Activated naive CD4-positive, alpha-beta T cell treated with anti-CD3 and anti-CD28 coated beads for 36 hours (primary cell): ENCODE measurements at regions not wholly inside any gene's neighbourhood (a gene's known extent, or its start where the extent isn't known, plus 50 kb on each side); places are given as distances from the start of the nearest gene placed in this dataset.
"Not testable (repeated sequence)": the region's sequence is repeated elsewhere in the genome, so short reads cannot be mapped to it uniquely, and the experiment has no call there.

ENCODE experiments used
- CTCF ChIA-PET: fragments of 350-600 bp; sonication (Branson Sonifier 250); formaldehyde crosslinking; loops from one replicate; lab custom pipeline; 2021; ENCODE audit warnings: antibody characterized with exemption; lab: Charles Lee
- DNase-seq: peaks from one replicate; pipeline ENCODE4 v3.0.0-alpha.2; 2020
- H3K27ac Mint-ChIP-seq: one replicate; pipeline ENCODE4 v1.8.0; 2021; ENCODE audit warnings: mild to moderate bottlenecking, mixed read lengths
- H3K27me3 Mint-ChIP-seq: one replicate; pipeline ENCODE4 v1.8.0; 2021; ENCODE audit warnings: low read depth, mixed read lengths
- H3K36me3 Mint-ChIP-seq: one replicate; pipeline ENCODE4 v1.8.0; 2021; ENCODE audit warnings: low read depth, mixed read lengths
- H3K4me1 Mint-ChIP-seq: one replicate; pipeline ENCODE4 v1.8.0; 2021; ENCODE audit warnings: low read depth, mixed read lengths
- H3K4me3 Mint-ChIP-seq: one replicate; pipeline ENCODE4 v1.8.0; 2021; ENCODE audit warnings: mild to moderate bottlenecking, moderate library complexity, mixed read lengths
- H3K9me3 Mint-ChIP-seq: one replicate; pipeline ENCODE4 v1.8.0; 2021; ENCODE audit warnings: mixed read lengths
- intact Hi-C: fragments of 100-400 bp; cut with micrococcal nuclease; formaldehyde crosslinking; loops from one replicate; pipeline ENCODE4 v1.15.1; 2023

DNA sequence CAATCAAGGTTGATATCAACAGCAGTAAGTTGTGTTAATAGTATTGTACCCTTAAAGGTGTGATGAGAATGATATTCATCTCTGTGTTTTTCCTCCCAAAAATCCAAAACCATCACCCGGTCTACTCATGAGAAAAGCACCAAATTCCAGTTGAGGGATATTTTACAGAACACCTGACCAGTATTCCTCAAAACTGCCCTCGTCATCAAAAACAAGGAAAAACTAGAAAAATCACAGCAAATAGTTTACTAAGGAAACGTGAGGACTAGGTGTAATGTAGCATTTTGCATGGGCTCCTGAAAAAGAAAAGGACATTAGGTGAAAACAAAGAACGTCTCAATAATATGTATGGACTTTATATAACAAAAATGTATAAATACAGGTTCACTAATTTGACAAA, 394.4 kb upstream of the NRSN1 start:
- no peak overlapping the region for H3K27ac Mint-ChIP-seq
- no peaks in the 10 kb centered on the region for H3K9me3 Mint-ChIP-seq
- intact Hi-C loops = no loop called here
- no peak overlapping the region for H3K4me3 Mint-ChIP-seq
- H3K36me3 Mint-ChIP-seq = no peaks in the 10 kb centered on the region
- DNase-seq = no peak
- no peaks in the 10 kb centered on the region for H3K27me3 Mint-ChIP-seq
- no peaks in the 10 kb centered on the region for H3K4me1 Mint-ChIP-seq
- CTCF ChIA-PET = no interaction called here

DNA sequence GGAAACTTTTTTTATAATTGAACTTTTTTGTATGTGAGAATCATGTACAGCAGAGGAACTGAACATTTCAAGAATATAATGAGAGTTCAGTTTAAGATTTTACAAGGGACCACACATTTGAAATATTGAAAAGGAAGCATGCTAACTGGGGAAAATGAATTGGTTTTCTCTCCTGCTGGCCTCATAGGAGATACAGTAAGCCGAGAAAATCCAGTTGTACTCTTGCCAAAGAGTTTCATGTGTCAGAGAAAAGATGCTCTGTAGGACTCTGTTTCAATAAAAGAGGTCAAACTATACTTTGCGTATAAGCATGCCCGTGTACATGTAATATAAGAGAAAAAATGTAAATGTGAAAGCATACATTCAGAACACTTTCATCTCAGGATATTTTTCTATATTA, 393.5 kb upstream of the NRSN1 start:
- Mint-ChIP-seq H3K9me3 (no peaks in the 10 kb centered on the region), H3K27ac (no peak overlapping the region), H3K4me3 (no peak overlapping the region), H3K36me3 (no peaks in the 10 kb centered on the region), H3K4me1 (no peaks in the 10 kb centered on the region), H3K27me3 (no peaks in the 10 kb centered on the region)
- DNase-seq = no peak
- intact Hi-C loops = no loop called here
- CTCF ChIA-PET = no interaction called here

DNA sequence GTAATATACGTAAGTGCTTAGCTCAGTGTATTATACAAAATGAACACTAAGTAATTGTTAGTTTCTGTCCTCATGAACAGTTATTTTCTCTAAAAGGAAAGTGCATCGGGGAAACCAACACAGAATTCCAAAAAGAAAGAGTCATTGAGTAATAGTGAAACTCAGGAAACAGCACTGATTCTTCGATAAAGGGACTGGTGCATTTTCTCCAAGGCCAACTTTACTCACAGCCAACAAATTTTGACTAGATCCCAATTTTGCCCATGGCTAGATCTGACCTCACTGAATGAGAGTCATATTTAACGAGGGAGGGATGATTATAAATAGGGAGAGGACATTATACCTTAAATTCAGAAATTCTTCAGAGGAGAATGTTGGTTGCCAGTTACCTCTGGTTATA, 390.9 kb upstream of the NRSN1 start:
- DNase-seq = no peak
- Mint-ChIP-seq H3K27me3 (no peaks in the 10 kb centered on the region), H3K4me3 (no peak overlapping the region), H3K36me3 (no peaks in the 10 kb centered on the region), H3K27ac (no peak overlapping the region), H3K9me3 (no peaks in the 10 kb centered on the region), H3K4me1 (no peaks in the 10 kb centered on the region)
- intact Hi-C loops = no loop called here
- CTCF ChIA-PET = no interaction called here

DNA sequence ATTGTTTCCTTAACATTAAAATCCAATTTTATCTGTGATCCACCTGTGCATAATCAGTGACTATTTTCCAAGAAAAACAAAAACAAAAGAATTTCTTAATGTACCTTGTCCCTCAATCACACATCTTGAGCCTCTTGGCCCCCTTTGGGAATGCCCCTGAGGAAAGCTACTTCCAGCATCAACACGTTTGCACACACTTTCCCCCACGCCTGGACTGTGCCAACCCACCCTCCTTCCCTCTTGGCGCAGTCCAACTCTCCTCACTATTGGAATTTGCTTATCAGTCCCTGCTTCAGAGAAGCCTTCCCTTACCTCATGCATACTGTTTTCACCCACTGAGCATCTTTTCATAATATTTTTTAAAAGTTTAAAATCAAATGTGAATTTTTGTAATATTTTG, 389.4 kb upstream of the NRSN1 start:
- Mint-ChIP-seq H3K4me1 (no peaks in the 10 kb centered on the region), H3K27me3 (no peaks in the 10 kb centered on the region), H3K27ac (no peak overlapping the region), H3K9me3 (no peaks in the 10 kb centered on the region), H3K36me3 (no peaks in the 10 kb centered on the region), H3K4me3 (no peak overlapping the region)
- no peak for DNase-seq
- CTCF ChIA-PET = no interaction called here
- intact Hi-C loops = no loop called here

DNA sequence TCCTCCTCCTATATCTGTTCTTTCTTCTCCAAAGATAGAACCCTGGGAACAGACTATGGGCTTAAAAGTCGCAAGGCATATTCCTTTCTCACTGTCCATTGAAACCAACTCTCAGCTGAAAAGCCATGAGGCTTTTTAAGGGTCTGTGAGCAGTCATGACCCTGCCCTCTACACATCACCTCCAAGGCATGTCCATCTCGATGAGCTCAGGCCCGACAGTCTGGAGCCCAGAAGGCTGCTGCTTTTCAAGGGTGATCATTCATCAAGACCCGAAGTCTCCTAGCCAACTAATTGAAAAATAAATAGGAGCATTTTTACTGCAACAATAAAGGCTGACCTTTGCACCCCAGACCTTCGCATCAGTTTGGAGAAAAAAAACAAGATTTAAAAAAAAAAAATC, 378.8 kb upstream of the NRSN1 start:
- intact Hi-C loops = no loop called here
- no peak for DNase-seq
- no peak overlapping the region for H3K27ac Mint-ChIP-seq
- no peak overlapping the region for H3K4me3 Mint-ChIP-seq
- no peaks in the 10 kb centered on the region for H3K36me3 Mint-ChIP-seq
- no peaks in the 10 kb centered on the region for H3K9me3 Mint-ChIP-seq
- H3K27me3 Mint-ChIP-seq = no peaks in the 10 kb centered on the region
- CTCF ChIA-PET = interaction anchor here (0.7 kb wide), 1 partner anchor 9 kb away, joined by 3 read pairs; no protein-coding TSS in a partner anchor
- H3K4me1 Mint-ChIP-seq = no peaks in the 10 kb centered on the region

DNA sequence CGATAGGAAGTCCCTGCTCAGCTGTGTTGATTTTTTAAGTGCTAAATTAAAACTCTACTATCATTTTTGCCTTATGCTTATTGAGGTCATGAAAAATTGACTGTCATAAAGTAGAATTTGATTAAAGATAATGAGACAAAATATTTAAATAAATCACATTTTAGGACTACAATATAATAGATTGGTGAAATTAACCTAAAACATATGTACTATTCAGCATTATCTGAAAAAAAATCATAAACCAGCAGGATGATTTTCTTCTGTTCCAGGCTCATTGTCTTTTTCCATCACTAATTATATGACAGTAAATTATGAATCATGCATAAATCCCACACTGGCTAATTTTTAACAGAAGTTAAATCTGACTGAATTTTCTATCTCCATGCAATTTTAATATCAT, 373.6 kb upstream of the NRSN1 start:
- no peak overlapping the region for H3K27ac Mint-ChIP-seq
- CTCF ChIA-PET = no interaction called here
- intact Hi-C loops = no loop called here
- no peaks in the 10 kb centered on the region for H3K27me3 Mint-ChIP-seq
- H3K4me1 Mint-ChIP-seq = no peaks in the 10 kb centered on the region
- H3K36me3 Mint-ChIP-seq = no peaks in the 10 kb centered on the region
- no peak for DNase-seq
- peaks cover 1% of the 10 kb centered on the region for H3K9me3 Mint-ChIP-seq
- H3K4me3 Mint-ChIP-seq = no peak overlapping the region

DNA sequence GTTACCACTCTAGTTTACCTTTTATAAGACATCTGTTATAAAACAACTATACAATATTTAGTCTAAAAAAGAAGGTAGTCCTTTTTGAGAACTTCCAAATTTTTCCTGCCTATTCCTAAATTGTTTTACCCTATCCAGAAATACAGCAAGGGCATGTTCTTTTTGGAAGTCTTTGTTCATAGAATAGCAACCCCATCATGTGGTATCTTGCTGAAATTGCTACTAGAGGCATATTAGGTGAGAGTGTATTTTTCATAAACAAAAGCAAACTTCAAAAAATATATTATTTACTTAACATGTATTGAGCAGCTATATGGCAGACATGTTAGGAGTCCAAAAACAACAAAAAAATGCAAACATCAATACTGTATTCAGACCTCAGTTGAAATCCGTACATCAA, 371.8 kb upstream of the NRSN1 start:
- Mint-ChIP-seq H3K4me3 (no peak overlapping the region), H3K4me1 (no peaks in the 10 kb centered on the region), H3K36me3 (no peaks in the 10 kb centered on the region), H3K27me3 (no peaks in the 10 kb centered on the region), H3K27ac (no peak overlapping the region), H3K9me3 (peaks cover 1% of the 10 kb centered on the region)
- intact Hi-C loops = no loop called here
- DNase-seq = no peak
- CTCF ChIA-PET = no interaction called here

DNA sequence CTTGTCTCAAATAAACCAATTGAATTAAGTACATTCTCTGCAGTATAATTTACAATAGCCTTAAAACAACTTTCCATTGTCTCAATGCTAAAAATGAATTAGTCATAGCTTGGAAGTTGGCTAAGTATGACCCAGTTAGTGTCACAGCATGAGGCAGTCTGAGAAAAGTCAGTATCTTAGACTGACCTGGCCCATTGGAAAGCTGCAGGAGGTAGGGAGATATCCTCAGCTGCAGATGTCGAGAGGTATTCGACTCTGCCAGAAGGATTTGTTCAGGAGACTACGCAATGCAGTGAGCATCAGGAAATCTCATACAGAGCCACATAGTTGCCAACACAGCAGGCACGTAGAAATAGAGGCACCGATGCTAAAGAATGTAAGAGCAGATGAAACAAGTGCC, 350.9 kb upstream of the NRSN1 start:
- H3K4me3 Mint-ChIP-seq = no peak overlapping the region
- no peak for DNase-seq
- no peaks in the 10 kb centered on the region for H3K36me3 Mint-ChIP-seq
- intact Hi-C loops = no loop called here
- CTCF ChIA-PET = no interaction called here
- H3K27ac Mint-ChIP-seq = no peak overlapping the region
- no peaks in the 10 kb centered on the region for H3K9me3 Mint-ChIP-seq
- H3K4me1 Mint-ChIP-seq = no peaks in the 10 kb centered on the region
- no peaks in the 10 kb centered on the region for H3K27me3 Mint-ChIP-seq

DNA sequence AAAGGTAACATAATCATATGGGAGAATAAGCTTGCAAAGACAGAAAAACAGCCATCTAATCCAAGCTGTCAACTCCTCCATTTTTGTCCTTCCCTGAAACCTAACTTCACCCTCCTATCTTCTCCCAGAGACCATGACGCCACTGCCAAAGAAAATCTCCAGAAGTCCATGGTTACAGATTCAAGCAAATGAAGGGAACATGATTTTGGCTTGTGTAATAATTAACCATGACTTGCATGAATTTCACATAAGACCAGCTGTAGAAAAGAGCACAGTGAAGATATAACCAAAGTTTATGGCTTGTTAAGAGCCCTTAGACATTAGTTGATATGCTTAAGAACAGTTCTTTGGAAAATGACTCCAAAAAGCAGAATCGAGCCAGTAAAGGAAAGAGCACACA, 342.1 kb upstream of the NRSN1 start:
- Mint-ChIP-seq H3K27ac (no peak overlapping the region), H3K4me1 (no peaks in the 10 kb centered on the region), H3K4me3 (no peak overlapping the region), H3K9me3 (no peaks in the 10 kb centered on the region), H3K36me3 (no peaks in the 10 kb centered on the region), H3K27me3 (no peaks in the 10 kb centered on the region)
- CTCF ChIA-PET = no interaction called here
- no peak for DNase-seq
- intact Hi-C loops = no loop called here

DNA sequence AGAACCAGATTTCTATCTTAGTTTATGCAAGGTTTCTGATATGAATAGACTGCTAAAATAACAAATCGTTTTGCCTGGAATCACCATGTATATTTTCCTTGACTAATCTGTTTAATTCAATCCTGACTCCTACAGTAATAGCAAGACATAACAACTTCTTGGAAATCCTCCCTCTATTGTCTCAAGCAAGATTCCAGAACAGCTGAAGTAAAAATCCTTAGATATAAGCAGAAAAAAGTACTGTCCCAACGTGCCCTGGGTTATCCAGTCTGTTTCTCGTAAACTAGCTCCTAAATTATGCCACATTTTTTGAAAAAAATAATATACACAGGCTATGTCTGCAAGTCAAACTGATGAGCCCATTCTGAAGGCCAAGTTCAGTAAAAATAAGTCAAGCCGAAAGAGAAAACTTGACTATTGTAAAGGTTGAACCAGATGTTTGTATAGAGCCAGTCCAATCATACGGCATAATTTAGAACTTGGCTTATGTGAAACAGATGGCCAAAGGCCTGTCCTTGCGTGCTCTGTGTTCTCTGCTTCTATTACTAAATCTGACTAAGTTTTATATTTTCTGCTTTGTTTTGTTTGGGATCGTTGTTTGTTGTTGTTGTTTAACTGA, 341.6 kb upstream of the NRSN1 start:
- H3K27ac Mint-ChIP-seq = no peak overlapping the region
- no peaks in the 10 kb centered on the region for H3K9me3 Mint-ChIP-seq
- CTCF ChIA-PET = no interaction called here
- H3K27me3 Mint-ChIP-seq = no peaks in the 10 kb centered on the region
- no peaks in the 10 kb centered on the region for H3K36me3 Mint-ChIP-seq
- DNase-seq = no peak
- no peak overlapping the region for H3K4me3 Mint-ChIP-seq
- intact Hi-C loops = no loop called here
- no peaks in the 10 kb centered on the region for H3K4me1 Mint-ChIP-seq

DNA sequence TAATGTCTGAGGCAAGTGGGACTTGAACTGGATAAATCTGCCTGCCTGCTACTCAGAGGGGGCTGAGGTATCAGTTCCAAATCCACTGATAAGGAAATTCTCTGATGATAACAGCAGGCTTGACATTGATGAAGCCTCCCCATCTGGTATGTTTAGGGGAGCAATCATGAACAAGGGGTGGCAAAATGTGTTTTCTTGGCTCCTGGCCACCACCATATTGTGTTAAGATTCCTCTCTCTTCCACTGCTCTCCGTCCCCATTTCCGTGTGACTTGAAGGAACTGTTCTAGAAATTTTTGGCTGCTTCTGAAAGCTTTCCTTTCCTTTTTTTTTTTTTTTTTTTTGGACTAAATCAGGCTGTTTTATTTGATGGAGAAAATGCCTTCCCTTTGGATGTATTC, 335.3 kb upstream of the NRSN1 start:
- H3K4me3 Mint-ChIP-seq = no peak overlapping the region
- no peaks in the 10 kb centered on the region for H3K27me3 Mint-ChIP-seq
- H3K4me1 Mint-ChIP-seq = no peaks in the 10 kb centered on the region
- CTCF ChIA-PET = no interaction called here
- H3K36me3 Mint-ChIP-seq = no peaks in the 10 kb centered on the region
- intact Hi-C loops = no loop called here
- DNase-seq = no peak
- peaks cover 1% of the 10 kb centered on the region for H3K9me3 Mint-ChIP-seq
- H3K27ac Mint-ChIP-seq = no peak overlapping the region

DNA sequence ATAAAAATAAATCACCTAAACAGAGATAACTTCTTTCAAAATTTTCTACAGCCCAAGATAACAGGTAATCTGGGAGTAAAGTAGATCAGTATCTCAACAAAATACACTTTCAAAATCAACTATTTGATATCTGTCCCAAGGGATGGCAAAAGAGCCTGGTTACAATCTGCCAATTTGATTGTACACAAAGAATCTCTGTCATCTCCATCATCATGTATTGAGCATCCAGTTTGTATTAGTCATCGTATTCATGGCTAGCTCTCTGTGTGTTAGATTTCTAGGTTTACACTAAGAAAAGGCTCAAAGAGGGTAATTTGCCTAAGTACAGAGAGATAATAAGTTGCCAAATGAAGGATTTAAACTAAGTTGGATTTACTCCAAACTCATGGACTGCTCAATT, 329.0 kb upstream of the NRSN1 start:
- Mint-ChIP-seq H3K4me1 (no peaks in the 10 kb centered on the region), H3K27me3 (no peaks in the 10 kb centered on the region), H3K27ac (no peak overlapping the region), H3K36me3 (no peaks in the 10 kb centered on the region), H3K9me3 (peaks cover 1% of the 10 kb centered on the region), H3K4me3 (no peak overlapping the region)
- no peak for DNase-seq
- CTCF ChIA-PET = no interaction called here
- intact Hi-C loops = no loop called here

DNA sequence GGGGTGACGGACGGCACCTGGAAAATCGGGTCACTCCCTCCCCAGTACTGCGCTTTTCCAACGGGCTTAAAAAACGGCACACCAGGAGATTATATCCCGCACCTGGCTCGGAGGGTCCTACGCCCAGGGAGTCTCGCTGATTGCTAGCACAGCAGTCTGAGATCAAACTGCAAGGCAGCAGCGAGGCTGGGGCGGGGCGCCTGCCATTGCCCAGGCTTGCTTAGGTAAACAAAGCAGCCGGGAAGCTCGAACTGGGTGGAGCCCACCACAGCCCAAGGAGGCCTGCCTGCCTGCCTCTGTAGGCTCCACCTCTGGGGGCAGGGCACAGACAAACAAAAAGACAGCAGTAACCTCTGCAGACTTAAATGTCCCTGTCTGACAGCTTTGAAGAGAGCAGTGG, 321.7 kb upstream of the NRSN1 start:
- H3K27me3 Mint-ChIP-seq, H3K36me3 Mint-ChIP-seq, H3K4me3 Mint-ChIP-seq, DNase-seq, CTCF ChIA-PET, intact Hi-C loops, H3K4me1 Mint-ChIP-seq, H3K27ac Mint-ChIP-seq, H3K9me3 Mint-ChIP-seq: not testable (repeated sequence)

DNA sequence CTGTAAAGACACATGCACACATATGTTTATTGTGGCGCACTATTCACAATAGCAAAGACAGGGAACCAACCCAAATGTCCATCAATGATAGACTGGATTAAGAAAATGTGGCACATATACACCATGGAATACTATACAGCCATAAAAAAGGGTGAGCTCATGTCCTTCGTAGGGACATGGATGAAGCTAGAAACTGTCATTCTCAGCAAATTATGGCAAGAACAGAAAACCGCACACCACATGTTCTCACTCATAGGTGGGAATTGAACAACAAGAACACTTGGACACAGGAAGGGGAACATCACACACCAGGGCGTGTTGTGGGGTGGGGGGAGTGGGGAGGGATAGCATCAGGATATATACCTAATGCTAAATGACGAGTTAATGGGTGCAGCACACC, 304.9 kb upstream of the NRSN1 start:
- intact Hi-C loops, H3K27ac Mint-ChIP-seq, H3K36me3 Mint-ChIP-seq, DNase-seq, CTCF ChIA-PET, H3K4me1 Mint-ChIP-seq, H3K4me3 Mint-ChIP-seq, H3K27me3 Mint-ChIP-seq: not testable (repeated sequence)
- peaks cover 12% of the 10 kb centered on the region for H3K9me3 Mint-ChIP-seq
